HCT116 (cell line): ENCODE measurements at regions not wholly inside any gene's neighbourhood (a gene's known extent, or its start where the extent isn't known, plus 50 kb on each side); places are given as distances from the start of the nearest gene placed in this dataset.

Experiments used
- ATAC-seq: fragments of 200-7000 bp; cut with Tn5 transposase; 2 replicates; pipeline ENCODE4 v1.9.1; 2020; ENCODE audit warnings: mild to moderate bottlenecking, moderate library complexity
- BruUV-seq: library from RNA; stranded (reverse); fragments of 400-500 nt; replicated peaks from 2 replicates; lab custom pipeline; 2021; lab: Mats Ljungman, UMichigan
- CTCF ChIA-PET: fragments of 300-600 bp; sonication (Branson Sonifier 250); formaldehyde crosslinking; loops from one replicate; lab custom pipeline; 2021; ENCODE audit warnings: antibody characterized with exemption; lab: Charles Lee
- POLR2A ChIA-PET: fragments of 300-600, 350-600 bp; sonication (Branson Sonifier 250); formaldehyde crosslinking; loops from one replicate; lab custom pipeline; 2021; ENCODE audit warnings: antibody characterized with exemption; lab: Charles Lee
- RAD21 ChIA-PET, 2 experiments: fragments of 300-600 bp; sonication (Branson Sonifier 250); formaldehyde crosslinking; loops; one replicate each; lab custom pipeline; 2023; ENCODE audit warnings: low total read pairs in 2 of 2; ENCODE audit not compliant: uncharacterized antibody in 2 of 2, unreplicated experiment in 2 of 2, low non-redundant PET in 1 of 2; lab: Charles Lee
- DNase-seq: peaks from one replicate; pipeline ENCODE4 v3.0.0-alpha.2; 2010; ENCODE audit warnings: low read depth, low spot score
- H2AFZ ChIP-seq: fragments of 200-600 bp; shearing (Covaris generic), sonication (generic); 2 replicates; pipeline ENCODE4 v1.6.1; 2017; ENCODE audit warnings: low read depth, mixed run types, mixed read lengths, antibody characterized with exemption, low read length; ENCODE audit not compliant: poor library complexity, severe bottlenecking
- H3K27ac ChIP-seq: 2 replicates; pipeline ENCODE4 v1.5.1; 2012; ENCODE audit warnings: low read depth, low read length
- H3K27me3 ChIP-seq: fragments of 200-600 bp; sonication (generic); 2 replicates; pipeline ENCODE4 v1.6.1; 2016; ENCODE audit warnings: mixed run types, low read length, mixed read lengths; ENCODE audit not compliant: insufficient read depth
- H3K36me3 ChIP-seq, 2 experiments: fragments of 200-500 bp in 1 of 2; fragments of 200-600 bp in 1 of 2; sonication (Bioruptor generic) in 1 of 2; sonication (generic) in 1 of 2; 2 replicates each; pipeline versions ENCODE4 v1.5.1 to v1.6.1; 2014 to 2016; ENCODE audit warnings: low read length in 2 of 2, inconsistent platforms in 1 of 2, mixed read lengths in 1 of 2, mixed run types in 1 of 2; ENCODE audit not compliant: insufficient read depth in 2 of 2, control insufficient read depth in 1 of 2
- H3K4me1 ChIP-seq, 2 experiments: fragments of 200-600 bp in 1 of 2; sonication (generic) in 1 of 2; 2 replicates each; pipeline versions ENCODE4 v1.5.1 to v1.6.1; 2012 to 2017; ENCODE audit warnings: low read length in 2 of 2, inconsistent platforms in 1 of 2, mild to moderate bottlenecking in 1 of 2, mixed read lengths in 1 of 2, mixed run types in 1 of 2, moderate library complexity in 1 of 2; ENCODE audit not compliant: insufficient read depth in 2 of 2, control insufficient read depth in 1 of 2
- H3K4me2 ChIP-seq: fragments of 200-600 bp; sonication (generic); 2 replicates; pipeline ENCODE4 v1.6.1; 2017; ENCODE audit warnings: mixed run types, low read length, mixed read lengths
- H3K4me3 ChIP-seq, 2 experiments: fragments of 200-600 bp in 1 of 2; sonication (generic) in 1 of 2; replicated peaks in 1 of 2; 2 replicates each; pipeline ENCODE4 v1.5.1; 2011 to 2016; ENCODE audit warnings: low read length in 2 of 2, control low read depth in 1 of 2, low read depth in 1 of 2, mild to moderate bottlenecking in 1 of 2, mixed read lengths in 1 of 2, mixed run types in 1 of 2
- H3K79me2 ChIP-seq: fragments of 200-600 bp; sonication (generic); 2 replicates; pipeline ENCODE4 v1.6.1; 2017; ENCODE audit warnings: mild to moderate bottlenecking, mixed run types, low read length, moderate library complexity, mixed read lengths; ENCODE audit not compliant: insufficient read depth
- H3K9ac ChIP-seq: fragments of 200-600 bp; sonication (generic); 2 replicates; pipeline ENCODE4 v1.6.1; 2016; ENCODE audit warnings: low read length, mixed read lengths
- H3K9me2 ChIP-seq: fragments of 200-600 bp; sonication (generic), shearing (Covaris generic); 2 replicates; pipeline ENCODE4 v1.6.1; 2017; ENCODE audit warnings: mixed run types, mild to moderate bottlenecking, moderate library complexity; ENCODE audit not compliant: insufficient read depth
- H3K9me3 ChIP-seq, 2 experiments: fragments of 200-500 bp in 1 of 2; fragments of 200-600 bp in 1 of 2; sonication (Bioruptor generic) in 1 of 2; sonication (generic) in 1 of 2; 2 replicates each; pipeline ENCODE4 v1.6.1; 2014 to 2017; ENCODE audit warnings: low read length in 2 of 2, mixed read lengths in 2 of 2, inconsistent platforms in 1 of 2, low read depth in 1 of 2, mild to moderate bottlenecking in 1 of 2, mixed run types in 1 of 2, moderate library complexity in 1 of 2; ENCODE audit not compliant: control insufficient read depth in 1 of 2, insufficient read depth in 1 of 2
- H4K20me1 ChIP-seq: fragments of 200-600 bp; sonication (generic), shearing (Covaris generic); 2 replicates; pipeline ENCODE4 v1.6.1; 2017; ENCODE audit warnings: mixed run types, mild to moderate bottlenecking, moderate library complexity; ENCODE audit not compliant: insufficient read depth
- CBX3 ChIP-seq: IDR thresholded peaks from 2 replicates; pipeline ENCODE4 v1.6.1; 2012; ENCODE audit warnings: low read depth
- JUND ChIP-seq: IDR thresholded peaks from 2 replicates; pipeline ENCODE4 v1.6.1; 2012
- POLR2AphosphoS5 ChIP-seq: IDR thresholded peaks from 2 replicates; pipeline ENCODE4 v1.6.1; 2011; ENCODE audit warnings: mild to moderate bottlenecking, low read depth, low read length, moderate library complexity
- RAD21 ChIP-seq: IDR thresholded peaks from 2 replicates; pipeline ENCODE4 v1.6.1; 2012; ENCODE audit warnings: low read depth, mild to moderate bottlenecking
- SRF ChIP-seq: IDR thresholded peaks from 2 replicates; pipeline ENCODE4 v1.6.1; 2012; ENCODE audit warnings: low read depth
- YY1 ChIP-seq: IDR thresholded peaks from 2 replicates; pipeline ENCODE4 v1.6.1; 2011; ENCODE audit warnings: low read length, low read depth, moderate library complexity, mild to moderate bottlenecking; ENCODE audit not compliant: insufficient replicate concordance; ENCODE audit errors: extremely low read depth
- ZFX ChIP-seq: fragments of 450-650 bp; IDR thresholded peaks from 2 replicates; pipeline ENCODE4 v1.6.1; 2017
- ZNF274 ChIP-seq: fragments of 200-500 bp; sonication (Bioruptor generic); IDR thresholded peaks from 2 replicates; pipeline ENCODE4 v1.6.1; 2014; ENCODE audit warnings: mild to moderate bottlenecking, low read depth, low read length, inconsistent platforms
- intact Hi-C: fragments of 100-400 bp; cut with micrococcal nuclease; formaldehyde crosslinking; loops from 2 replicates; pipeline ENCODE4 v1.10.0; 2022
- TF ChIP-seq, protein P1 (sequence below): IDR thresholded peaks from 2 replicates; pipeline ENCODE4 v1.6.1; 2012
- TF ChIP-seq, protein P2 (sequence below): IDR thresholded peaks from 2 replicates; pipeline ENCODE4 v1.6.1; 2012
- TF ChIP-seq, protein P3 (sequence below): IDR thresholded peaks from 2 replicates; pipeline ENCODE4 v1.6.1; 2011; ENCODE audit warnings: mild to moderate bottlenecking, low read length, moderate library complexity; ENCODE audit not compliant: insufficient replicate concordance; ENCODE audit errors: extremely low read depth

DNA sequence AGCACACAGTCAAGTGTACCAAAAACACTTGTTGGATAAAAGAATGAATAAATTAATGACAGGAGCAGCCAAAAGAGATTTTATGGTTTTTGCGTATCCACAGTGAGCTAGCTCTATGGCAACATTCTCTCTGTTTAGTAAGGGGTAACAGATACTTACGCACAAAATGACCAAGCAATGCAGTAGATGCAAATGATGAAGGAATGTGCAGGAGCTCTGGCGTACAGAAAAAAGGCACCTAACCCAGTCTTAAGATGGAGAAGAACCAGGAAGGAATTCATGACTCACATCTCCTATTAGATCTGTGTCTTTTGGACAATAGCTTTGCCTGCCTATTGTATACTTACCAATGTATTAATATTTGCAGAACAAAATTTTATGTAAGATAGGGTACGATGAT lies 191.9 kb upstream of the PREP start:
- Histone ChIP-seq H3K27me3 (no peaks in the 10 kb centered on the region), H3K9me2 (no peaks in the 10 kb centered on the region), H3K79me2 (no peaks in the 10 kb centered on the region), H3K4me3 (no peak overlapping the region), H3K4me1 (peaks cover 4 to 28% of the 10 kb centered on the region in 2 experiments; a peak in 3 of 4 replicates), H3K9me3 (no peaks in the 10 kb centered on the region), H4K20me1 (no peaks in the 10 kb centered on the region), H2AFZ (no peak overlapping the region), H3K4me2 (no peak overlapping the region), H3K36me3 (no peaks in the 10 kb centered on the region), H3K27ac (no peak overlapping the region), H3K9ac (no peak overlapping the region)
- ChIA-PET POLR2A (no interaction called here), CTCF (no interaction called here), RAD21 (no interaction called here)
- DNase-seq, result no peak
- intact Hi-C loops, result no loop called here
- ATAC-seq, result no peak
- BruUV-seq, result no TSS peak
- TF ChIP-seq SRF, result no peak
- no peak for TF ChIP-seq JUND
- no peak for TF ChIP-seq YY1
- TF ChIP-seq, protein P1, sequence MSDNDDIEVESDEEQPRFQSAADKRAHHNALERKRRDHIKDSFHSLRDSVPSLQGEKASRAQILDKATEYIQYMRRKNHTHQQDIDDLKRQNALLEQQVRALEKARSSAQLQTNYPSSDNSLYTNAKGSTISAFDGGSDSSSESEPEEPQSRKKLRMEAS, result no peak
- TF ChIP-seq, protein P2, sequence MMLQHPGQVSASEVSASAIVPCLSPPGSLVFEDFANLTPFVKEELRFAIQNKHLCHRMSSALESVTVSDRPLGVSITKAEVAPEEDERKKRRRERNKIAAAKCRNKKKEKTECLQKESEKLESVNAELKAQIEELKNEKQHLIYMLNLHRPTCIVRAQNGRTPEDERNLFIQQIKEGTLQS, result no peak
- no peak for TF ChIP-seq ZNF274
- no peak for TF ChIP-seq POLR2AphosphoS5
- TF ChIP-seq, protein P3, sequence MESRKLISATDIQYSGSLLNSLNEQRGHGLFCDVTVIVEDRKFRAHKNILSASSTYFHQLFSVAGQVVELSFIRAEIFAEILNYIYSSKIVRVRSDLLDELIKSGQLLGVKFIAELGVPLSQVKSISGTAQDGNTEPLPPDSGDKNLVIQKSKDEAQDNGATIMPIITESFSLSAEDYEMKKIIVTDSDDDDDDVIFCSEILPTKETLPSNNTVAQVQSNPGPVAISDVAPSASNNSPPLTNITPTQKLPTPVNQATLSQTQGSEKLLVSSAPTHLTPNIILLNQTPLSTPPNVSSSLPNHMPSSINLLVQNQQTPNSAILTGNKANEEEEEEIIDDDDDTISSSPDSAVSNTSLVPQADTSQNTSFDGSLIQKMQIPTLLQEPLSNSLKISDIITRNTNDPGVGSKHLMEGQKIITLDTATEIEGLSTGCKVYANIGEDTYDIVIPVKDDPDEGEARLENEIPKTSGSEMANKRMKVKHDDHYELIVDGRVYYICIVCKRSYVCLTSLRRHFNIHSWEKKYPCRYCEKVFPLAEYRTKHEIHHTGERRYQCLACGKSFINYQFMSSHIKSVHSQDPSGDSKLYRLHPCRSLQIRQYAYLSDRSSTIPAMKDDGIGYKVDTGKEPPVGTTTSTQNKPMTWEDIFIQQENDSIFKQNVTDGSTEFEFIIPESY, result no peak
- TF ChIP-seq RAD21, result no peak
- TF ChIP-seq ZFX, result no peak
- TF ChIP-seq CBX3, result no peak
